Occipital lobe (tissue), 1 donor: ENCODE measurements at regions not wholly inside any gene's neighbourhood (a gene's known extent, or its start where the extent isn't known, plus 50 kb on each side); places are given as distances from the start of the nearest gene placed in this dataset.

Experiments
- DNase-seq: peaks from one replicate; lab custom pipeline; 2025; lab: John Stamatoyannopoulos, UW

DNA sequence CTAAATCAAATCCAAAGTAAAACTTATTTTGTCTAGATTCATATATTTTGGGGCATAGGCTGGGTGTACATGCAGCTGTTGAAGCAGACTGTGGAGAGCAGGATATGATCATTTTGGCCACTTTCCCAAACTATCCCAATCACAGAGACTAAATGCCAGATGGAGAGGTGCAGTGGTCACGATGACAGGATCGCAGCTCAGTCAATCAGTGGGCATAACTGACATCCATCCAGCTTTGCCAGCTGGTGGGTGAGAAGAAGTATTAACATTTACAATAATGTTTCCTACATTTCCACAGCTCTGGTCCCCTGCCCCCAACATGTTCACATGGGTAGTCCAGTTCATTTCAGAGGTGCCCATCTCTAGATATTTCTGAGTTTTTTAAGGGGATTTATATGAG, 255.5 kb upstream of the SESN3 start:
- DNase-seq = no peak

DNA sequence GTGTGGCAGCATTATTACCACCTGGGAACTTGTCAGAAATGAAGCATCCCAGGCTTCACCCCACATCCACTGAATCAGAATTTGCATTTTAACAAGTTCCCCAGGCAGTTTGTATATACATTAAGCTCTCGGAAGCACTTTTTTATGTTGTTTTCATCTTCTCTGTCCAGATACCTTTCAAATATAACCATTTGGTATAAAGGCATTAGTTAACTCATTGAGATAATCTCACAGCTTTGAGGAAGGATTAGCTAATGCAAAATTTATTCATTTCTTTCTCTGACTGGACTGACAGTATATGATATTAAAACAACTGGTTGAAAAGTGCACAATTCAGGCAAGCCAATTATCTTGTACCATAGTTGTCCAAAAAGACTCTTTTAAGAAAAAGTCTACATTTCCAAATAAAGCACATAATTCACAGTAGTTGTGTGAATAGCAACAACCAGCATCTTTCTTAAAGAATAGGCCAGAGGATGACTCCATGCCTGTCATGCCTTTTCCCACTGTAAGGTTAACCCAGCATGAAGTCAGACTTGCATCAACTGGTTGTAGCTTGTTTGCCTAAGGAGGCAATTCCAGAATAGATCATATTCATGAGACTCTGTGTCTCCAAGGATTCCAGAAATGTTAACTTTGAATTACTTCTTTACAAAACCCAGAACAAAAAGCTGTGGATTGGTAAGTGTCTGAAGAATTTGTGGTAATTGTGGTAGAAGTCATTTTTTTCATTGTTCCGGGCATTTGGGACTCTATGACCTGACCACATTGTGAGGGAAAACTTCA, 254.3 kb upstream of the SESN3 start:
- no peak for DNase-seq

GRCh38 chr11:95483339-95483738, 252.3 kb upstream of the SESN3 start:
- no peak for DNase-seq

GRCh38 chr11:95478003-95478402, 247.0 kb upstream of the SESN3 start:
- DNase-seq = no peak

GRCh38 chr11:95469258-95469657, 238.3 kb upstream of the SESN3 start:
- DNase-seq = no peak

- no peak for DNase-seq
Measured at GRCh38 chr11:95466416-95466815, 235.4 kb upstream of the SESN3 start.

DNA sequence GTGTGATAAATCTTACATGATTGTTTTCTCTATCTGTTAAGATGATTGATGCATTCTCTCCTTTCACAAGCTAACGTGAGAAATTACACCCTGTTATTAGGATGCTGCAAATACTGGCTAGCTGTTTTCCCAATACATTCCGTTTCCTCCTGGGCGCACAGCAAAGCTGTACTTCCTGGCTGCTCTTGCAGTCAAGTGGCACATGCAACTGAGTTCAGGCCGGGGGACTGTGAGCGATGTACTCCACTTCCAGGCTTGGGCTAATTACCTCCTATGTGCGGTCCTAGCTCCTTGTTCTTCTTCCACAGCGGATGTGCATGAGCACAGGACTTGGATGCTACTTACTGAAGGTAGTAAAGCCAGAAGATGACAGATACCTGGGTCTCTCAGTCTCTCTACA, 234.9 kb upstream of the SESN3 start:
- no peak for DNase-seq

DNA sequence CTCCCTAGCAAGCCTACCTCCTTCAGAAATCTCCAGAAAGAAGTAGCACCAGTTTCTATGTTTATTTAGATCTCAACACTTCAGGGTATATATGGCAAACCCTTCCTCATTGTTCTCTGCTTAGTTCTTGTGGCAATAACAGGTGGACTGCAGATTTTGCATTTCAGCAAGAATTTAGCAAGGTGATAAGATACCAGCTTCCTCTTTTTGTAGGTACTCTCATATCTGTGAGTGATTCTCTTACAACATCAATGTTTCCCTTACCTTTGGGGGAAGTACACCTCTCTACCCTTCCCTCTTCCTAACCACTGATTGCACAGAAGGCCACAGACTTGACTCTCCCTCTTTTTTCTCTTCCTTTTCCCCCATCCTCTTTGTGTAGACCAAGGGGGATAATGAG, 230.9 kb upstream of the SESN3 start:
- no peak for DNase-seq

- DNase-seq = no peak
Measured at GRCh38 chr11:95461348-95461747, 230.3 kb upstream of the SESN3 start.

- no peak for DNase-seq
Measured at GRCh38 chr11:95459291-95460042, 228.5 kb upstream of the SESN3 start.

- DNase-seq = no peak
Measured at GRCh38 chr11:95456714-95457491, 225.9 kb upstream of the SESN3 start.

GRCh38 chr11:95455228-95455970, 224.4 kb upstream of the SESN3 start:
- DNase-seq = no peak

GRCh38 chr11:95453616-95454171, 222.7 kb upstream of the SESN3 start:
- peak; percentile 59 for DNase-seq

DNA sequence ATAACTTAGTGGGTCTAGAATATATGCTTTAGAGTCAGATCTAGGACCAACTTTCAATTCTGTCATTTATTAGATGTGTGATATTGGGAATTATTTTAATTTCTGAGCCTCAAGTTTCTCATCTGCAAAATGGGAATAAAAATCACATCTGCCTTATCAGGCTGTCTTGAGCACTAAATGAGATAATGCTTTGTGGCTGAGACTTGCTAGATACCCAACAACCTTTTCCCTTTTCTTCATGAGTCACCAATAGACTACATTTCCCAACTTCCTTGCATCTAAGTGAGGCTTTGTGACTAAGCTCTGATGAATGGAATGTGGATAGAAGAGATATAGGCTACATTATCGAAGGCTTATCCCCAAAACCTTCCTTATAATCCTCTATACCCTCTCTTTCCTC, 220.7 kb upstream of the SESN3 start:
- DNase-seq = no peak

GRCh38 chr11:95451261-95451660, 220.3 kb upstream of the SESN3 start:
- DNase-seq = no peak

- DNase-seq = no peak
Measured at GRCh38 chr11:95450547-95451123, 219.6 kb upstream of the SESN3 start.

- DNase-seq = no peak
Measured at GRCh38 chr11:95445746-95446333, 214.8 kb upstream of the SESN3 start.

- DNase-seq = no peak
Measured at GRCh38 chr11:95444309-95445241, 213.6 kb upstream of the SESN3 start.

- no peak for DNase-seq
Measured at GRCh38 chr11:95443386-95443785, 212.4 kb upstream of the SESN3 start.
